Lower lobe of right lung (tissue), 2 donors: ENCODE measurements at regions not wholly inside any gene's neighbourhood (a gene's known extent, or its start where the extent isn't known, plus 50 kb on each side); places are given as distances from the start of the nearest gene placed in this dataset.

Experiments
- ATAC-seq, 2 donors: fragments of 200-7000 bp; cut with Tn5 transposase; one replicate each; pipeline ENCODE4 v1.9.1; 2020 to 2022; ENCODE audit warnings: mild to moderate bottlenecking in 2 of 2, moderate library complexity in 2 of 2
- DNase-seq: peaks from one replicate; pipeline ENCODE4 v3.0.0-alpha.2; 2020
- H3K27ac ChIP-seq: fragments of 200-600 bp; one replicate; pipeline ENCODE4 v1.8.0; 2022
- H3K27me3 ChIP-seq: fragments of 200-600 bp; one replicate; pipeline ENCODE4 v1.8.0; 2022; ENCODE audit warnings: low read depth
- H3K36me3 ChIP-seq: fragments of 200-600 bp; one replicate; pipeline ENCODE4 v1.8.0; 2022; ENCODE audit warnings: mild to moderate bottlenecking
- H3K4me1 ChIP-seq: fragments of 200-600 bp; one replicate; pipeline ENCODE4 v1.8.0; 2022
- H3K4me3 ChIP-seq: fragments of 200-600 bp; one replicate; pipeline ENCODE4 v1.8.0; 2022; ENCODE audit warnings: mild to moderate bottlenecking
- H3K9me3 ChIP-seq: fragments of 200-600 bp; one replicate; pipeline ENCODE4 v1.8.0; 2022
- CTCF ChIP-seq: fragments of 200-600 bp; IDR thresholded peaks from one replicate; pipeline ENCODE4 v1.8.0; 2022; ENCODE audit warnings: antibody characterized with exemption, mild to moderate bottlenecking
- intact Hi-C: fragments of 100-400 bp; cut with DNase I; formaldehyde crosslinking; loops from one replicate; pipeline ENCODE4 v1.11.0; 2022
- donor health status: DM: no; HTN: yes; CAD: no; lungs with severe emphysema.

GRCh38 chr18:55136258-55136657, 177.0 kb upstream of the CCDC68 start:
- no peak for TF ChIP-seq CTCF
- no peak overlapping the region for H3K4me3 ChIP-seq
- ATAC-seq (no peak), DNase-seq (no peak)
- no peaks in the 10 kb centered on the region for H3K4me1 ChIP-seq
- no peak overlapping the region for H3K27ac ChIP-seq
- no peaks in the 10 kb centered on the region for H3K27me3 ChIP-seq
- no peaks in the 10 kb centered on the region for H3K36me3 ChIP-seq
- intact Hi-C loops = no loop called here
- H3K9me3 ChIP-seq = no peaks in the 10 kb centered on the region

- Histone ChIP-seq H3K4me1 (no peaks in the 10 kb centered on the region), H3K36me3 (no peaks in the 10 kb centered on the region), H3K4me3 (no peak overlapping the region), H3K27me3 (no peaks in the 10 kb centered on the region), H3K9me3 (no peaks in the 10 kb centered on the region), H3K27ac (no peak overlapping the region)
- ATAC-seq (no peak), DNase-seq (no peak)
- no peak for TF ChIP-seq CTCF
- intact Hi-C loops = no loop called here
Observed at GRCh38 chr18:55133378-55133777, 174.1 kb upstream of the CCDC68 start.

- Histone ChIP-seq H3K36me3 (no peaks in the 10 kb centered on the region), H3K4me3 (no peak overlapping the region), H3K9me3 (no peaks in the 10 kb centered on the region), H3K27me3 (no peaks in the 10 kb centered on the region), H3K27ac (no peak overlapping the region), H3K4me1 (no peaks in the 10 kb centered on the region)
- DNase-seq (no peak), ATAC-seq (no peak)
- TF ChIP-seq CTCF = no peak
- intact Hi-C loops = no loop called here
Observed at GRCh38 chr18:55128437-55128836, 169.2 kb upstream of the CCDC68 start.

GRCh38 chr18:55124078-55124763, 165.0 kb upstream of the CCDC68 start:
- no peaks in the 10 kb centered on the region for H3K4me1 ChIP-seq
- H3K27ac ChIP-seq = no peak overlapping the region
- no peaks in the 10 kb centered on the region for H3K9me3 ChIP-seq
- TF ChIP-seq CTCF = no peak
- ATAC-seq (no peak), DNase-seq (no peak)
- no peaks in the 10 kb centered on the region for H3K27me3 ChIP-seq
- H3K36me3 ChIP-seq = no peaks in the 10 kb centered on the region
- intact Hi-C loops = no loop called here
- no peak overlapping the region for H3K4me3 ChIP-seq

GRCh38 chr18:55123361-55123760, 164.1 kb upstream of the CCDC68 start:
- intact Hi-C loops = no loop called here
- Histone ChIP-seq H3K4me3 (no peak overlapping the region), H3K27ac (no peak overlapping the region), H3K4me1 (no peaks in the 10 kb centered on the region), H3K27me3 (no peaks in the 10 kb centered on the region), H3K9me3 (no peaks in the 10 kb centered on the region), H3K36me3 (no peaks in the 10 kb centered on the region)
- TF ChIP-seq CTCF = no peak
- ATAC-seq = no peak
- DNase-seq = no peak
